DMS 273 treated with DMSO at 0.1 percent for 48 hours (cell line): ENCODE measurements at regions not wholly inside any gene's neighbourhood (a gene's known extent, or its start where the extent isn't known, plus 50 kb on each side); places are given as distances from the start of the nearest gene placed in this dataset.

Source experiments
- DNase-seq: peaks from one replicate; lab custom pipeline; 2025; lab: John Stamatoyannopoulos, UW

GRCh38 chr6:39992861-39993622 is 58.8 kb upstream of the MOCS1 start:
- no peak for DNase-seq
